ENCODE measurements at regions not wholly inside any gene's neighbourhood (a gene's known extent, or its start where the extent isn't known, plus 50 kb on each side); places are given as distances from the start of the nearest gene placed in this dataset.

DNA sequence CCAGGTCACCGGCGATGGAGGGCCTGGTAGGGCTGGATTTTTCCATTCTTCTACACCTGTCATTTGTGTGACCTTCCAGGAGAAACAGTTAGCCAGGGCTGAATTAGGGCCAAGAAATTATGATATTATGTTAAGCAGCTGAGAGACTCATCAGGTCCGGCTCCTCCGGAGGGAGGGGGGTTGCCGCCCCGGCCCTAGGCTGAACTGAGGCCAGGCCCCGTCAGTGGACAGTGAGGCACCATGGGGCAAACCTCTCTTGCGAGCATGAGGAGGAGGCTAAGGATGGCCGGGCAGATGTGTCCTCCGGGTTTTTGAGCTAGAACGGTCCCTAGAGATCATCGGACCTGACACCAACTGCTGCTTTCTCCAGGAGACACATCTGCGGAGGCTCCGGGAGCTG, 150.1 kb downstream of the SOX11 start:
- DNase-seq (ENCODE audit: low read depth), result no peak

DNA sequence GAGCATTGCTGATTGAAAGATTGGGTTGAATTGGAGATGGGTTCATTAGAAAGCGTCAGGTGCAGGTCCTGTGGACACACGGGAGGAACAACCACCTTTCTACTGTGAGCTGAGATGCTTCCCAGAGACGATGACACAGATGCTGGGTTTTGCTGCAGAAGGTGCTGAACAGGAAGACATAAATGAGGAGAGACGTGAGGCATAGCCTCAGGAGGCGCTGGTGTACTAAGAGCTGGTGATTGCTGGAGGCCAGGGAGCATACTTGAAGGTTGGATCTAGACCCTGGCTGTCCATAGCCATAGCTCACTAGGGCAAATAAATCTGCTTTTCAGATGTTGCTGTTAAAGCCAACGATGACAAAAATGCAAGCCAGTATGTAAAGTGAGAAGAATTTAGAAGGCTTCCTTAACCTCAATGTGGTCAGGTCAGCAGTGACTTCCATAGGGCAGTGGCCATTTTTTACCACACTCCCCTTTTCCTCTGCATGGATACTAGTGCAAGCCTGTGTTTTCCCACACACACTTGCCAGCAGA, 153.7 kb downstream of the SOX11 start:
- no peak for DNase-seq (ENCODE audit: low read depth)

DNA sequence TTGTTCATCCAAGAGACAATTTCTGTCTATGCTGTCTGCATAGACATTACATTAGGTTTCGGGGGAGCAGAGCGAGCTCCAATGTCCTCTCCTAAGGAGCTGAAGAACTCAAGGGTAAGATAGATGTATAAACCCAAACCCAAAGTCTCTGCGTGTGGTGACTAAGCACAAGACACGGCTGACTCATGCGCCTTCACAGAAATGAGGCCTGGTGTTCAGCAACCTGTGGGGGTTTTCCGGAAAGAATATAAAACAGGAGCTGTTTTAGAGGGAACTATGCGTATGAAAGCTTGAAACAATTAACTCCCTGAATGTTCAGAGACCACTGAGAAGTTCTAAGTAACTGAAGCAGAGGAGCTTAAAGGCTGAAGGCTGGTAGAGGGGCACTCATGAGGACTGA, 154.7 kb downstream of the SOX11 start:
- DNase-seq (ENCODE audit: low read depth), result no peak

- DNase-seq (ENCODE audit: low read depth), result no peak
These were observed 157.4 kb downstream of the SOX11 start for GRCh38 chr2:5849562-5849961.

DNA sequence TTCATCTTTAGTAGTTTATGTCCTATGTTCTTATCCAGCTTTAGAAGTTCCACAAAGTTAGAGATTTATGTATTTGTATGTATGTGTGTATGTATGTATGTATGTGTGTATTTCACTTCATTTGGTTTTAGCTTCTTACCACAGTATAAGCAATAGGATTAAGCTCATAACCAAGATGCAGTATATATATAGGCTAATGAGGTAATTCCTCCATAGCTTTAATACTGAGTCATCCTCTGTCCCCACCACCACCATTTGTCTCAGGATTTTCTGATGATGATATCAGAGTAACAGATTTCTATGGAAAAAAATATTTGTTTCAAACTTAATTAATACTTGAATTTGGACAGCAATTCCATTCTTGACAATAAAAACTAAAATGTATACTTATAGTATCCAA, 159.2 kb downstream of the SOX11 start:
- DNase-seq (ENCODE audit: low read depth), result no peak

DNA sequence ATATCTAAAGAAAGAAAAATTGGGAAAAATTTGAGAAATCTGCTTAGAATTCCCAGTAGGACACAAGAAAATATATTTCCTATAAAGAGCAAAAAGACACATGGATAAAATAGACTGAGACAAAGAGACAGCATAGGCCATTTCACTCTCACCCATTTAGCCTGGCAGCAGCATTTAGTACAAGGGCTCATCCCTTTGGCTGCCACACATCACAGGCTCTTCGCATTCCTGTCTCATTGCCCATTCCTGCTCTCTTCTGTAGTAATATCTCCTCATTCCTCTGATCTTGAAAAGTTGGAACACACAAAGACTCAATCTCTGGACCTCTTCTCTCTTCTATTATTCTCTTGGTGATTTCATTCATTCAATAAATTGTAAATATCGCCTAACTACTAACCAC, 162.6 kb downstream of the SOX11 start:
- no peak for DNase-seq (ENCODE audit: low read depth)

- DNase-seq (ENCODE audit: low read depth), result no peak
These were observed 174.9 kb downstream of the SOX11 start for GRCh38 chr2:5867056-5867455.

DNA sequence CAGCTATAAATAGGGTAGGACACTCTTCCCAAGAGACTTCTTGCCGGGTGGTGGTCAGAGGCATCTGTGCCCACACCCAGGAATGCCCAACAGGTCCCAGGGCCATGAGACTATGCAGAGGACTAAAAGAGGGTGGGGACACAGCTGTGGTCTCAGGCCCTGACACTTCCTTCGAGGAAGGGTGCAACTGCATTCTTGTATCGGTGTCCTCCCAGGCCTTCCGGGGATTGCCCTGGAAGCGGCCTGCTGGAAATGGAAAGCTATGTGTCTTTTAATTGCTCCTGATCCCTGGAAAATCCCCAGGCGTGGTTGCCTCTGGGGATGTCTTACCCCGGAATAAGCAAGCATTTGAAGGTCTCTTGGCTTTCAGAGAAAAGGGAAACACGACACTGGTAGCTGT, 176.7 kb downstream of the SOX11 start:
- DNase-seq (ENCODE audit: low read depth), result no peak

DNA sequence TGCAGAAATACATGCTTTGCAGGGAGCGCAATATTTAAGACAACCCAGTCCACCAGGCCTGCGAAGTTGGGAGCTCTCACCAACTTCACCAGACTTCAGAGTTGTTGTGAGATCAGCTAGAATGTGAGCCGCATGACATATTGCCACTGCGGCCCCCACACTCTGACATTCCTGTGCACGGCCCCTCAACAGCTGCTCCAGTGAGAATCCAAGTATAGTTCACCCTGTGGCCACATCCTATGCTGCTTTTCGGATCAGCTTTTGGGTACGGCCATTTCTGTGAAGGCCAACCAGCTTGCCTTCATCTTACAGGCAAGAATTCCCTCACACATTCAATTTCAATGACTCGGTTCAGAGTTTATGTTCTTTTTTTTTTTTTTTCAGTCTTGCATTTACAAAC, 177.8 kb downstream of the SOX11 start:
- no peak for DNase-seq (ENCODE audit: low read depth)

- DNase-seq (ENCODE audit: low read depth), result no peak
These were observed 185.2 kb downstream of the SOX11 start for GRCh38 chr2:5877360-5877759.

- DNase-seq (ENCODE audit: low read depth), result no peak
These were observed 193.4 kb downstream of the SOX11 start for GRCh38 chr2:5885451-5886173.

DNA sequence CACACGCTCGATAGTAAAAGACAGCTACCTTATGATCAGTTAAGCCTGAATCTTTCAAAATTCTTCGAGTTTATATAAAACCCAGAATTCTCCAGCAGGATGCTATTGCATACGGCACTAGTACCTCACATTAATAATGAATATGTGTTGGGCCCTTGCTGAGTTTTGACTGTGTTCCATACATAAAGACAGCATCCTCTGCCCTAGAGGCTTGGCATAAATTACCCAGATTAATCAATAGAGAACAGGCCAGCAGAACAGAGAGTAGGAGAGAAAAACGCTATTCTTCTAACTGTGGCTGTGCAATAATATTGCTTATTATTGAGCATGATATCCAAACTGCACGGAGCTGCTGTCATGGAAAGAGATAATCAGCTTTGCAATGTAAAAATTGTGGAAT, 194.3 kb downstream of the SOX11 start:
- DNase-seq (ENCODE audit: low read depth), result no peak

GRCh38 chr2:5888126-5888525, 195.9 kb downstream of the SOX11 start:
- no peak for DNase-seq (ENCODE audit: low read depth)

GRCh38 chr2:5889519-5889918, 197.3 kb downstream of the SOX11 start:
- no peak for DNase-seq (ENCODE audit: low read depth)

GRCh38 chr2:5894355-5894754, 202.2 kb downstream of the SOX11 start:
- DNase-seq (ENCODE audit: low read depth), result no peak

DNA sequence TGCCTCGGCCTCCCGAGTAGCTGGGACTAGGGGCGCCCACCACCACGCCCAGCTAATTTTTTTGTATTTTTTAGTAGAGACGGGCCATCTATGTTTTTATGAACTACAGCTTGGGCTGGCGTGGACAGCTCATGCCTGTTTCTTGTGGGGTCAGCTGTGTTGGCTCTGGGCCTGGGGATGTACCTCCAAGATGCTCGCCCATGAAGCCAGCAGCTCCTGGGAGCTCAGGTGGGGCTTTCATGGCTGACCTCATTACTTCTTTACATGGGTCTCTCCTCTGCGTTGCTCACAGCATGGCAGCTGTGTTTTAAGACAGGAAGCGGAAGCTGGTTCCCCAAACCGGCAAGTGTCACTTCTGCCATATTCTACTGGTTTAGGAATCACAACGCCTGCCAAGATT, 203.1 kb downstream of the SOX11 start:
- DNase-seq (ENCODE audit: low read depth), result no peak

GRCh38 chr2:5897249-5897648, 205.1 kb downstream of the SOX11 start:
- no peak for DNase-seq (ENCODE audit: low read depth)

DNA sequence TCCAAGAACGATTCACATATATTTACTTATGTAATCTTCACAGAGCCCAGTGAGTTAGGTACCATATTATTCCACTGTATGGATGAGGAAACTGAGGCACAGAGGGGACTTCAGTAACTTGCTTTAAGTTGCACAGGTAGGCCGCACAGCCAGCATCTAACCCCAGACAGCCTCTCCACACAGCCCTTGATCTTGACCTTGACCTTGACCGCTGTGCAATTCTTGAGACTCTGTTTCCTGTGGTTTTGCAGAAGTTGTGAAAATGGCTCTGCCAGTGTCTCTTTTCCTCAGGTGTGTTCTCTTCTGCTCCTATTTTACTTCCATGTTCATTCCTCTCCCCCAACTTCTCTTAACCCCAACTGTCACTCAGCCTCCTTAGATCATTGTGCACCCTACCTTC, 206.5 kb downstream of the SOX11 start:
- no peak for DNase-seq (ENCODE audit: low read depth)

GRCh38 chr2:5905661-5906060, 213.5 kb downstream of the SOX11 start:
- no peak for DNase-seq (ENCODE audit: low read depth)

- DNase-seq (ENCODE audit: low read depth), result no peak
These were observed 215.9 kb downstream of the SOX11 start for GRCh38 chr2:5908071-5908470.

GRCh38 chr2:5911718-5912117, 219.5 kb downstream of the SOX11 start:
- no peak for DNase-seq (ENCODE audit: low read depth)

GRCh38 chr2:5913711-5914395, 221.7 kb downstream of the SOX11 start:
- DNase-seq (ENCODE audit: low read depth), result no peak

GRCh38 chr2:5914811-5915611, 222.8 kb downstream of the SOX11 start:
- DNase-seq (ENCODE audit: low read depth), result no peak
